Adrenal gland (tissue), 9 donors: ENCODE measurements at regions not wholly inside any gene's neighbourhood (a gene's known extent, or its start where the extent isn't known, plus 50 kb on each side); places are given as distances from the start of the nearest gene placed in this dataset.

Experiments
- DNase-seq, 7 donors: peaks; one replicate each; pipeline ENCODE4 v3.0.0-alpha.2; 2019 to 2020
- H3K27ac ChIP-seq, 5 donors: fragments of 200-600 bp; sonication (generic) in 4 of 5; 1 replicate in 3 of 5; 2 replicates in 2 of 5; pipeline versions ENCODE4 v1.5.1 to v1.8.0; 2016 to 2020; ENCODE audit warnings: mild to moderate bottlenecking in 1 of 5
- H3K27me3 ChIP-seq: fragments of 200-600 bp; 2 replicates; pipeline ENCODE4 v1.8.0; 2021
- H3K36me3 ChIP-seq, 2 donors: fragments of 200-600 bp; replicated peaks in 1 of 2; 1 replicate in 1 of 2; 2 replicates in 1 of 2; pipeline versions ENCODE4 v1.5.1 to v1.8.0; 2018 to 2022
- H3K4me1 ChIP-seq, 2 donors: fragments of 200-600 bp; replicated peaks in 1 of 2; 1 replicate in 1 of 2; 2 replicates in 1 of 2; pipeline versions ENCODE4 v1.5.1 to v1.8.0; 2018 to 2021
- H3K4me3 ChIP-seq, 4 donors: fragments of 200-600 bp; sonication (generic) in 3 of 4; one replicate each; pipeline ENCODE4 v1.5.1; 2016 to 2018
- H3K9me3 ChIP-seq, 3 donors: fragments of 200-600 bp; sonication (generic) in 1 of 3; replicated peaks in 1 of 3; 1 replicate in 2 of 3; 2 replicates in 1 of 3; pipeline versions ENCODE4 v1.5.1 to v1.8.0; 2016 to 2021
- CTCF ChIP-seq, 6 experiments: fragments of 450-650 bp in 4 of 6; fragments of 200-600 bp in 2 of 6; sonication (generic) in 1 of 6; IDR thresholded peaks; 1 replicate in 5 of 6; 2 replicates in 1 of 6; pipeline versions ENCODE4 v1.5.1 to v1.8.0; 2016 to 2021; ENCODE audit warnings: antibody characterized with exemption in 6 of 6, mild to moderate bottlenecking in 2 of 6, moderate library complexity in 1 of 6
- POLR2A ChIP-seq, 2 donors: fragments of 450-650 bp; IDR thresholded peaks; one replicate each; pipeline ENCODE4 v1.6.1; 2017; ENCODE audit warnings: antibody characterized with exemption in 2 of 2, mild to moderate bottlenecking in 2 of 2, moderate library complexity in 1 of 2
- WGBS, 4 donors: extraction: QIAGEN DNeasy Blood & Tissue Kit in 2 of 4; methylation state at CpG; one replicate each; pipeline versions ENCODE4 v1.1.5 to v1.1.7; 2013 to 2017; 5-methylcytosine and 5-hydroxymethylcytosine counted together
- intact Hi-C, 2 donors: fragments of 100-400 bp; cut with DNase I; formaldehyde crosslinking; loops; one replicate each; pipeline versions ENCODE4 v1.14.1 to v1.15.0; 2022 to 2023
- donor health status: healthy with polysubstance abuse.
- donor health status: Bipolar disorder and iron deficiency.
- donor health status: DM: yes; HTN: yes; CAD: no.
- donor health status: DM: no; HTN: no; CAD: no.
- donor health status: DM: no; HTN: no; CAD: no.

- H3K4me3 ChIP-seq: no peak overlapping the region
- no peak overlapping the region for H3K27ac ChIP-seq
- no peaks in the 10 kb centered on the region for H3K9me3 ChIP-seq
- no peaks in the 10 kb centered on the region for H3K36me3 ChIP-seq
- intact Hi-C loops: no loop called here
- DNase-seq: no peak
- H3K4me1 ChIP-seq: no peaks in the 10 kb centered on the region
- H3K27me3 ChIP-seq: no peaks in the 10 kb centered on the region
- TF ChIP-seq POLR2A (IDR thresholded peaks at IDR 0.05) (no peak), CTCF (IDR thresholded peaks at IDR 0.05) (no peak)
- whole genome bisulfite sequencing, 4 donors: 79 to 100% (median 89%) methylated on average over 1 of the region's 1 CpG
Measured at GRCh38 chr16:87025676-87026075, 291.5 kb downstream of the C16orf95 start.

GRCh38 chr16:87027056-87027616 is 290.1 kb downstream of the C16orf95 start:
- Histone ChIP-seq H3K9me3 (no peaks in the 10 kb centered on the region), H3K27ac (no peak overlapping the region), H3K27me3 (no peaks in the 10 kb centered on the region), H3K36me3 (no peaks in the 10 kb centered on the region), H3K4me3 (no peak overlapping the region), H3K4me1 (no peaks in the 10 kb centered on the region)
- DNase-seq: no peak
- intact Hi-C loops: no loop called here
- 78 to 84% (median 81%) methylated on average over 14 to 16 of the region's 16 CpGs for WGBS, 4 donors
- TF ChIP-seq CTCF (IDR thresholded peaks at IDR 0.05) (no peak), POLR2A (IDR thresholded peaks at IDR 0.05) (no peak)

- no peaks in the 10 kb centered on the region for H3K36me3 ChIP-seq
- intact Hi-C loops: no loop called here
- DNase-seq: no peak
- no peaks in the 10 kb centered on the region for H3K4me1 ChIP-seq
- no peak overlapping the region for H3K27ac ChIP-seq
- H3K4me3 ChIP-seq: no peak overlapping the region
- H3K9me3 ChIP-seq: no peaks in the 10 kb centered on the region
- TF ChIP-seq CTCF (IDR thresholded peaks at IDR 0.05): no peak
- no peak for TF ChIP-seq POLR2A (IDR thresholded peaks at IDR 0.05)
- 78 to 90% (median 85%) methylated on average over 12 to 14 of the region's 14 CpGs for WGBS, 4 donors
- no peaks in the 10 kb centered on the region for H3K27me3 ChIP-seq
Measured at GRCh38 chr16:87028481-87029320, 288.5 kb downstream of the C16orf95 start.

GRCh38 chr16:87032554-87032953 is 284.6 kb downstream of the C16orf95 start:
- H3K27me3 ChIP-seq: no peaks in the 10 kb centered on the region
- TF ChIP-seq POLR2A (IDR thresholded peaks at IDR 0.05) (no peak), CTCF (IDR thresholded peaks at IDR 0.05) (no peak)
- H3K27ac ChIP-seq: no peak overlapping the region
- H3K4me1 ChIP-seq: no peaks in the 10 kb centered on the region
- intact Hi-C loops: no loop called here
- H3K36me3 ChIP-seq: no peaks in the 10 kb centered on the region
- no peak for DNase-seq
- H3K4me3 ChIP-seq: no peak overlapping the region
- H3K9me3 ChIP-seq: no peaks in the 10 kb centered on the region
- WGBS, 4 donors: 46 to 72% (median 62%) methylated on average over 8 of the region's 8 CpGs
